ENCODE measurements at regions not wholly inside any gene's neighbourhood (a gene's known extent, or its start where the extent isn't known, plus 50 kb on each side); places are given as distances from the start of the nearest gene placed in this dataset.

- TF ChIP-seq HDAC1 (IDR thresholded peaks at IDR 0.05) (no peak), SRF (CRISPR knock-in tag; IDR thresholded peaks at IDR 0.05) (no peak), POLR2AphosphoS5 (IDR thresholded peaks at IDR 0.05; ENCODE audit: control insufficient read depth, insufficient read depth, low read depth, low read length) (no peak), CTCF (IDR thresholded peaks at IDR 0.05 in 2 of 3, conservative IDR thresholded peaks at IDR 0.05 in 1 of 3; ENCODE audit: insufficient read depth in 2 of 3, low read depth in 1 of 3, low read length in 3 of 3) (no peak), MBD2 (IDR thresholded peaks at IDR 0.05; ENCODE audit: borderline replicate concordance, low read depth) (no peak), ZFX (CRISPR knock-in tag; IDR thresholded peaks at IDR 0.05) (no peak), EHMT2 (IDR thresholded peaks at IDR 0.05) (no peak), SMARCB1 (IDR thresholded peaks at IDR 0.05; ENCODE audit: insufficient read length, low read depth) (no peak), NR3C1 (CRISPR knock-in tag; IDR thresholded peaks at IDR 0.05) (no peak)
- TF ChIP-seq, protein P1, sequence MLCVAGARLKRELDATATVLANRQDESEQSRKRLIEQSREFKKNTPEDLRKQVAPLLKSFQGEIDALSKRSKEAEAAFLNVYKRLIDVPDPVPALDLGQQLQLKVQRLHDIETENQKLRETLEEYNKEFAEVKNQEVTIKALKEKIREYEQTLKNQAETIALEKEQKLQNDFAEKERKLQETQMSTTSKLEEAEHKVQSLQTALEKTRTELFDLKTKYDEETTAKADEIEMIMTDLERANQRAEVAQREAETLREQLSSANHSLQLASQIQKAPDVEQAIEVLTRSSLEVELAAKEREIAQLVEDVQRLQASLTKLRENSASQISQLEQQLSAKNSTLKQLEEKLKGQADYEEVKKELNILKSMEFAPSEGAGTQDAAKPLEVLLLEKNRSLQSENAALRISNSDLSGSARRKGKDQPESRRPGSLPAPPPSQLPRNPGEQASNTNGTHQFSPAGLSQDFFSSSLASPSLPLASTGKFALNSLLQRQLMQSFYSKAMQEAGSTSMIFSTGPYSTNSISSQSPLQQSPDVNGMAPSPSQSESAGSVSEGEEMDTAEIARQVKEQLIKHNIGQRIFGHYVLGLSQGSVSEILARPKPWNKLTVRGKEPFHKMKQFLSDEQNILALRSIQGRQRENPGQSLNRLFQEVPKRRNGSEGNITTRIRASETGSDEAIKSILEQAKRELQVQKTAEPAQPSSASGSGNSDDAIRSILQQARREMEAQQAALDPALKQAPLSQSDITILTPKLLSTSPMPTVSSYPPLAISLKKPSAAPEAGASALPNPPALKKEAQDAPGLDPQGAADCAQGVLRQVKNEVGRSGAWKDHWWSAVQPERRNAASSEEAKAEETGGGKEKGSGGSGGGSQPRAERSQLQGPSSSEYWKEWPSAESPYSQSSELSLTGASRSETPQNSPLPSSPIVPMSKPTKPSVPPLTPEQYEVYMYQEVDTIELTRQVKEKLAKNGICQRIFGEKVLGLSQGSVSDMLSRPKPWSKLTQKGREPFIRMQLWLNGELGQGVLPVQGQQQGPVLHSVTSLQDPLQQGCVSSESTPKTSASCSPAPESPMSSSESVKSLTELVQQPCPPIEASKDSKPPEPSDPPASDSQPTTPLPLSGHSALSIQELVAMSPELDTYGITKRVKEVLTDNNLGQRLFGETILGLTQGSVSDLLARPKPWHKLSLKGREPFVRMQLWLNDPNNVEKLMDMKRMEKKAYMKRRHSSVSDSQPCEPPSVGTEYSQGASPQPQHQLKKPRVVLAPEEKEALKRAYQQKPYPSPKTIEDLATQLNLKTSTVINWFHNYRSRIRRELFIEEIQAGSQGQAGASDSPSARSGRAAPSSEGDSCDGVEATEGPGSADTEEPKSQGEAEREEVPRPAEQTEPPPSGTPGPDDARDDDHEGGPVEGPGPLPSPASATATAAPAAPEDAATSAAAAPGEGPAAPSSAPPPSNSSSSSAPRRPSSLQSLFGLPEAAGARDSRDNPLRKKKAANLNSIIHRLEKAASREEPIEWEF (CRISPR knock-in tag; IDR thresholded peaks at IDR 0.05): no peak
- TF ChIP-seq, protein P2, sequence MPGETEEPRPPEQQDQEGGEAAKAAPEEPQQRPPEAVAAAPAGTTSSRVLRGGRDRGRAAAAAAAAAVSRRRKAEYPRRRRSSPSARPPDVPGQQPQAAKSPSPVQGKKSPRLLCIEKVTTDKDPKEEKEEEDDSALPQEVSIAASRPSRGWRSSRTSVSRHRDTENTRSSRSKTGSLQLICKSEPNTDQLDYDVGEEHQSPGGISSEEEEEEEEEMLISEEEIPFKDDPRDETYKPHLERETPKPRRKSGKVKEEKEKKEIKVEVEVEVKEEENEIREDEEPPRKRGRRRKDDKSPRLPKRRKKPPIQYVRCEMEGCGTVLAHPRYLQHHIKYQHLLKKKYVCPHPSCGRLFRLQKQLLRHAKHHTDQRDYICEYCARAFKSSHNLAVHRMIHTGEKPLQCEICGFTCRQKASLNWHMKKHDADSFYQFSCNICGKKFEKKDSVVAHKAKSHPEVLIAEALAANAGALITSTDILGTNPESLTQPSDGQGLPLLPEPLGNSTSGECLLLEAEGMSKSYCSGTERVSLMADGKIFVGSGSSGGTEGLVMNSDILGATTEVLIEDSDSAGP (CRISPR knock-in tag; IDR thresholded peaks at IDR 0.05): no peak
- TF ChIP-seq, protein P3, sequence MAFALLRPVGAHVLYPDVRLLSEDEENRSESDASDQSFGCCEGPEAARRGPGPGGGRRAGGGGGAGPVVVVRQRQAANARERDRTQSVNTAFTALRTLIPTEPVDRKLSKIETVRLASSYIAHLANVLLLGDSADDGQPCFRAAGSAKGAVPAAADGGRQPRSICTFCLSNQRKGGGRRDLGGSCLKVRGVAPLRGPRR (CRISPR knock-in tag; IDR thresholded peaks at IDR 0.05): no peak
- TF ChIP-seq, protein P4, sequence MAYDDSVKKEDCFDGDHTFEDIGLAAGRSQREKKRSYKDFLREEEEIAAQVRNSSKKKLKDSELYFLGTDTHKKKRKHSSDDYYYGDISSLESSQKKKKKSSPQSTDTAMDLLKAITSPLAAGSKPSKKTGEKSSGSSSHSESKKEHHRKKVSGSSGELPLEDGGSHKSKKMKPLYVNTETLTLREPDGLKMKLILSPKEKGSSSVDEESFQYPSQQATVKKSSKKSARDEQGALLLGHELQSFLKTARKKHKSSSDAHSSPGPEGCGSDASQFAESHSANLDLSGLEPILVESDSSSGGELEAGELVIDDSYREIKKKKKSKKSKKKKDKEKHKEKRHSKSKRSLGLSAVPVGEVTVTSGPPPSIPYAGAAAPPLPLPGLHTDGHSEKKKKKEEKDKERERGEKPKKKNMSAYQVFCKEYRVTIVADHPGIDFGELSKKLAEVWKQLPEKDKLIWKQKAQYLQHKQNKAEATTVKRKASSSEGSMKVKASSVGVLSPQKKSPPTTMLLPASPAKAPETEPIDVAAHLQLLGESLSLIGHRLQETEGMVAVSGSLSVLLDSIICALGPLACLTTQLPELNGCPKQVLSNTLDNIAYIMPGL (CRISPR knock-in tag; IDR thresholded peaks at IDR 0.05): no peak
Observed at GRCh38 chrX:110454336-110454735, 95.7 kb downstream of the RTL9 start.
